Heart right ventricle (tissue), 16 donors: ENCODE measurements at regions not wholly inside any gene's neighbourhood (a gene's known extent, or its start where the extent isn't known, plus 50 kb on each side); places are given as distances from the start of the nearest gene placed in this dataset.

Experiments used
- ATAC-seq, 8 donors: fragments of 200-7000 bp; cut with Tn5 transposase; one replicate each; pipeline ENCODE4 v1.9.1; 2020; ENCODE audit warnings: mild to moderate bottlenecking in 8 of 8, moderate library complexity in 8 of 8, moderate number of reproducible peaks in 1 of 8
- DNase-seq, 2 donors: peaks; one replicate each; pipeline ENCODE4 v3.0.0-alpha.2; 2020
- H3K27ac ChIP-seq, 10 donors: fragments of 200-600 bp; sonication (generic) in 2 of 10; one replicate each; pipeline versions ENCODE4 v1.5.0 to v1.8.0; 2020 to 2022; ENCODE audit warnings: mild to moderate bottlenecking in 3 of 10
- H3K27me3 ChIP-seq, 7 donors: fragments of 200-600 bp; one replicate each; pipeline ENCODE4 v1.8.0; 2021 to 2022; ENCODE audit warnings: mild to moderate bottlenecking in 2 of 7
- H3K36me3 ChIP-seq, 9 donors: fragments of 200-600 bp; sonication (generic) in 1 of 9; one replicate each; pipeline versions ENCODE4 v1.5.0 to v1.8.0; 2020 to 2022; ENCODE audit warnings: mild to moderate bottlenecking in 2 of 9
- H3K4me1 ChIP-seq, 9 donors: fragments of 200-600 bp; sonication (generic) in 1 of 9; one replicate each; pipeline versions ENCODE4 v1.5.0 to v1.8.0; 2020 to 2022; ENCODE audit warnings: mild to moderate bottlenecking in 4 of 9
- H3K4me3 ChIP-seq, 10 donors: fragments of 200-600 bp; sonication (generic) in 2 of 10; one replicate each; pipeline versions ENCODE4 v1.5.0 to v1.8.0; 2020 to 2022; ENCODE audit warnings: mild to moderate bottlenecking in 7 of 10, moderate library complexity in 2 of 10
- H3K9me3 ChIP-seq, 11 donors: fragments of 200-600 bp in 10 of 11; sonication (generic) in 2 of 11; one replicate each; pipeline versions ENCODE4 v1.5.0 to v1.8.0; 2013 to 2022; ENCODE audit warnings: mild to moderate bottlenecking in 2 of 11, control low read depth in 1 of 11, moderate library complexity in 1 of 11
- WGBS, 2 donors: extraction: QIAGEN DNeasy Blood & Tissue Kit; methylation state at CpG; one replicate each; pipeline ENCODE4 v1.1.7; 2013; ENCODE audit warnings: inconsistent platforms in 1 of 2; 5-methylcytosine and 5-hydroxymethylcytosine counted together
- intact Hi-C, 10 donors: fragments of 100-400 bp; cut with DNase I; formaldehyde crosslinking; loops; one replicate each; pipeline versions ENCODE4 v1.11.1 to v1.14.2; 2022
- TF ChIP-seq, protein P1 (sequence below), 9 donors: fragments of 200-600 bp; sonication (generic) in 2 of 9; IDR thresholded peaks; one replicate each; pipeline versions ENCODE4 v1.5.0 to v1.8.0; 2021 to 2022; ENCODE audit warnings: antibody characterized with exemption in 9 of 9, mild to moderate bottlenecking in 5 of 9, moderate library complexity in 1 of 9
- donor health status: Arrhythmogenic right ventricular cardiomyopathy.
- donor health status: ischemic (EF 13 %, LVEDD 7.1; RV severe dilation, severe dysfunction).
- donor health status: healthy with polysubstance abuse.
- donor health status: DM: no; HTN: yes; CAD: no.
- donor health status: DM: no; HTN: no; CAD: no.
- donor health status: ischemic (EF 25% LVEDD 6.9; RV normal size, moderate dysfunction).
- donor health status: ischemic (EF 25% LVEDD 5.7; RV mildly dilated, moderate dysfunction).
- donor health status: healthy.
- donor health status: DM: yes; HTN: yes; CAD: no.
- donor health status: Ischemic cardiomyopathy.
- donor health status: ischemic (EF 35%, LVEDD 5.7; RV mildly dilated, moderate dysfunction).
- donor health status: nonischemic (EF 11% LVEDD 7.7; RV severe dilation, severe dysfunction).
- donor health status: DM: yes; HTN: yes; CAD: no.
- donor health status: PGD.
- donor health status: ischemic (EF 29% LVEDD 5.4; RV normal size, mild dysfunction).
- donor health status: nonischemic (EF 23%, LVEDD 6.1; RV moderate dilation, normal function).

- peaks cover 0 to 19% (median 6%) of the 10 kb centered on the region in 11 donors for H3K9me3 ChIP-seq
- TF ChIP-seq, protein P1, sequence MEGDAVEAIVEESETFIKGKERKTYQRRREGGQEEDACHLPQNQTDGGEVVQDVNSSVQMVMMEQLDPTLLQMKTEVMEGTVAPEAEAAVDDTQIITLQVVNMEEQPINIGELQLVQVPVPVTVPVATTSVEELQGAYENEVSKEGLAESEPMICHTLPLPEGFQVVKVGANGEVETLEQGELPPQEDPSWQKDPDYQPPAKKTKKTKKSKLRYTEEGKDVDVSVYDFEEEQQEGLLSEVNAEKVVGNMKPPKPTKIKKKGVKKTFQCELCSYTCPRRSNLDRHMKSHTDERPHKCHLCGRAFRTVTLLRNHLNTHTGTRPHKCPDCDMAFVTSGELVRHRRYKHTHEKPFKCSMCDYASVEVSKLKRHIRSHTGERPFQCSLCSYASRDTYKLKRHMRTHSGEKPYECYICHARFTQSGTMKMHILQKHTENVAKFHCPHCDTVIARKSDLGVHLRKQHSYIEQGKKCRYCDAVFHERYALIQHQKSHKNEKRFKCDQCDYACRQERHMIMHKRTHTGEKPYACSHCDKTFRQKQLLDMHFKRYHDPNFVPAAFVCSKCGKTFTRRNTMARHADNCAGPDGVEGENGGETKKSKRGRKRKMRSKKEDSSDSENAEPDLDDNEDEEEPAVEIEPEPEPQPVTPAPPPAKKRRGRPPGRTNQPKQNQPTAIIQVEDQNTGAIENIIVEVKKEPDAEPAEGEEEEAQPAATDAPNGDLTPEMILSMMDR (IDR thresholded peaks at IDR 0.05): no peak
- intact Hi-C loops: no loop called here
Observed at GRCh38 chr5:142514196-142514595, 171.7 kb downstream of the FGF1 start.

DNA sequence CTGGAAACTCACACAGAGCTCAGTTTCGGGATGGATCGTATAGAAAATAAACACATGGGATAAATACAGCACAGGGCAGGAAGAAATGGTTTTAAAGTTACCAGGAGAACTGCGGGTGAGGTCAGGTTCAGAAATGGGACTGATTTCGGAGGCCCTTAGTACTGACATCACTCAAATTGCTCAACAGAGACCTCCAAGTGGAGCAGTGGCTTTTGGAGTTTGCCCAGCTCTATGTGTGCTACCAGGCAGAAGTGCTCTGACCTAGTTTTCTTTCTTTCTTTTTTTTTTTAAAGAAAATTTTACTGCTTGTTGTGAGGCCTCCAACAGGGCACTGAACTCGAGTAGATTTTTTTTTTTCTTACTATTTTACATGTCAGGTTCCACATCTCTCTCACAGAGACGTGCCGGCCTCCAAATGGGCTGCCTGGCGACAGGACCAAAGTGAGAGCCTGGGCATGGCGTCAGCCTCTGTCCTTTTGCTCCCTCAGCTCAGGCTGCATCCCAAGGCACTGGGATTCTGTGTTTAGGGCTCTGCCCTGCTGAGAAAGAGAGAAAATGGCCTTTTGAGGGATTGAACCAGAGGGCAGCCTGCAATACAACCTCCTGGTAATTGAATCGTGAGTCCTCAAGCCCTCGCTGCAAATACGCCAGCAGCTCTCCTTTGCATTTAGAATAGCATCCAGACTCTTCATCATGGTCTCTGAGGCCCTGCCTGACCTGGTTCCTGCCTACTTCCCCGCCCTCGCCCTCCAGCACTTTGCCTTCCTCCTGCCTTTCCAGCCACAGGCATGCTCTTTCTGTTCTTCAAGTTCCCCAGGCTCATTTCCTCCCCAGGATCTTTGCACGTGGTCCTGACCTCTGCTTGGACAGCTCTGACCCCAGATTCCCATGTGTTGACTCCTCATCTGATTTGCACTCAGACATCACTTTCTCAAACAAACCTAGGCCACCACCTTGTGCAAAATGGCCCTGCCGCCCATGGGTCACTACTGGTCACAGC is 173.5 kb downstream of the FGF1 start:
- Histone ChIP-seq H3K36me3 (no peaks in the 10 kb centered on the region), H3K9me3 (peaks cover 0 to 17% (median 6%) of the 10 kb centered on the region in 11 donors), H3K27me3 (peaks cover 0 to 4% (median 0%) of the 10 kb centered on the region in 7 donors), H3K27ac (peak overlapping the region in 1 of 10 donors; percentile 7), H3K4me1 (peaks cover 0 to 46% (median 17%) of the 10 kb centered on the region in 9 donors), H3K4me3 (no peak overlapping the region)
- intact Hi-C loops: no loop called here
- 82 to 86% methylated on average over 16 of the region's 16 CpGs for WGBS, 2 donors
- ATAC-seq (peak in 6 of 8 donors; percentile 35 to 87 (median 74)), DNase-seq (no peak)
- TF ChIP-seq, protein P1 (IDR thresholded peaks at IDR 0.05): no peak

More at GRCh38 chr5:142514196-142514595, 171.7 kb downstream of the FGF1 start:
- DNase-seq (no peak), ATAC-seq (no peak)
- no peak overlapping the region for H3K27ac ChIP-seq
- H3K4me3 ChIP-seq: no peak overlapping the region
- WGBS, 2 donors: 85% methylated on average over 3 of the region's 3 CpGs
- peaks cover 0 to 4% (median 0%) of the 10 kb centered on the region in 7 donors for H3K27me3 ChIP-seq
- no peaks in the 10 kb centered on the region for H3K36me3 ChIP-seq
- peaks cover 0 to 27% (median 4%) of the 10 kb centered on the region in 9 donors for H3K4me1 ChIP-seq

DNA sequence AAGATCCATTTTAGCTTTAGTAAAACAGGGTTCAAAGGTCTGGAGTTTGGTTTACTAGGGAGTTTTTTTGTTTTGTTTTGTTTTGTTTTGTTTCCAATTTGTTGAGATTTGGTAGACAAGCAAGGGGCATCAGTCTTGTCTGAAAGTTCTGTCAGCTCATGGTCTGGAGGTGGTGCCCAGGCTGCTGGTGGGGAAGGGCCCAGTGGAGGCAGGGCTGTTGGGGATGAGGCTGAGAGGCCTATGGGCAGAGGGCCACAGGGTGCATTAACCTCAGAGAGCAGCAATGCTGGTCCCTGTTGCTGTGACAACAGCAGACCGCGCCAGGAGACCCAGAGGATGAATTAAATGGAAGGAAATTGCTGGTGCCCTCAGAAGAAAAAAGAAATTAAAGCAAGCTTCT is 174.5 kb downstream of the FGF1 start:
- Histone ChIP-seq H3K9me3 (peaks cover 0 to 8% (median 0%) of the 10 kb centered on the region in 11 donors), H3K36me3 (no peaks in the 10 kb centered on the region), H3K27ac (no peak overlapping the region), H3K4me3 (no peak overlapping the region), H3K27me3 (peaks cover 0 to 4% (median 0%) of the 10 kb centered on the region in 7 donors), H3K4me1 (peaks cover 0 to 51% (median 17%) of the 10 kb centered on the region in 9 donors)
- TF ChIP-seq, protein P1 (IDR thresholded peaks at IDR 0.05): no peak
- DNase-seq (no peak), ATAC-seq (peak in 1 of 8 donors; percentile 34)
- intact Hi-C loops: no loop called here
- 94 to 97% methylated on average over 2 of the region's 2 CpGs for WGBS, 2 donors

- H3K27ac ChIP-seq: no peak overlapping the region
- no peak overlapping the region for H3K4me3 ChIP-seq
- H3K4me1 ChIP-seq: peaks cover 0 to 44% (median 17%) of the 10 kb centered on the region in 9 donors
- peaks cover 0 to 4% (median 0%) of the 10 kb centered on the region in 7 donors for H3K27me3 ChIP-seq
- ATAC-seq: no peak
- H3K9me3 ChIP-seq: no peaks in the 10 kb centered on the region
- intact Hi-C loops: no loop called here
- WGBS, 2 donors: 48 to 60% methylated on average over 1 of the region's 1 CpG
- H3K36me3 ChIP-seq: no peaks in the 10 kb centered on the region
- DNase-seq: no peak
- TF ChIP-seq, protein P1 (IDR thresholded peaks at IDR 0.05): no peak
Observed at GRCh38 chr5:142509026-142509425, 176.9 kb downstream of the FGF1 start.
